A673 (cell line): ENCODE measurements at regions not wholly inside any gene's neighbourhood (a gene's known extent, or its start where the extent isn't known, plus 50 kb on each side); places are given as distances from the start of the nearest gene placed in this dataset.

Experiments
- CTCF ChIP-seq: fragments of 300-800, 200-600 bp; sonication (generic); conservative IDR thresholded peaks from 2 replicates; pipeline ENCODE4 v1.5.1; 2017; ENCODE audit warnings: low read depth, mild to moderate bottlenecking, antibody characterized with exemption, low read length, moderate library complexity, mixed read lengths
- EZH2 ChIP-seq: fragments of 200-600 bp; sonication (generic); IDR thresholded peaks from 2 replicates; pipeline ENCODE4 v1.6.1; 2017; ENCODE audit warnings: borderline replicate concordance, low read depth, mild to moderate bottlenecking, mixed read lengths, antibody characterized with exemption, low read length; ENCODE audit not compliant: poor library complexity, severe bottlenecking

GRCh38 chr14:103260629-103261124, 73.4 kb upstream of the EIF5 start:
- TF ChIP-seq CTCF (no peak), EZH2 (no peak)
